IMR-90 (cell line): ENCODE measurements at regions not wholly inside any gene's neighbourhood (a gene's known extent, or its start where the extent isn't known, plus 50 kb on each side); places are given as distances from the start of the nearest gene placed in this dataset.

ENCODE experiments used
- ATAC-seq: fragments of 200-7000 bp; cut with Tn5 transposase; 2 replicates; pipeline ENCODE4 v1.9.1; 2020; ENCODE audit warnings: low read depth, mild to moderate bottlenecking, moderate library complexity
- BruUV-seq: library from RNA; stranded (reverse); fragments of 400-500 nt; replicated peaks from 2 replicates; lab custom pipeline; 2021; lab: Mats Ljungman, UMichigan
- CTCF ChIA-PET: fragments of 300-600 bp; formaldehyde crosslinking; extraction: SDS; loops from one replicate; lab custom pipeline; 2021; ENCODE audit warnings: antibody characterized with exemption; lab: Yijun Ruan, JAX
- POLR2A ChIA-PET: fragments of 300-600 bp; sonication (Branson Sonifier 250); formaldehyde crosslinking; loops from one replicate; lab custom pipeline; 2022; ENCODE audit warnings: antibody characterized with exemption; ENCODE audit not compliant: unreplicated experiment; lab: Charles Lee
- DNase-seq: peaks from one replicate; pipeline ENCODE4 v3.0.0; 2013
- H2AFZ ChIP-seq: replicated peaks from 2 replicates; pipeline ENCODE3; 2013; ENCODE audit warnings: low read length, mild to moderate bottlenecking; ENCODE audit not compliant: poor library complexity
- H2AK5ac ChIP-seq: 2 replicates; pipeline ENCODE4 v1.6.1; 2013; ENCODE audit warnings: low read depth, low read length, inconsistent platforms
- H2AK9ac ChIP-seq: replicated peaks from 2 replicates; pipeline ENCODE3; 2013; ENCODE audit warnings: mild to moderate bottlenecking, low read depth, low read length, moderate library complexity; ENCODE audit not compliant: poor library complexity
- H2BK120ac ChIP-seq: 2 replicates; pipeline ENCODE4 v1.6.1; 2013; ENCODE audit warnings: low read depth, low read length, inconsistent platforms
- H2BK15ac ChIP-seq: 3 replicates; pipeline ENCODE4 v1.6.1; 2013; ENCODE audit warnings: low read depth, low read length, inconsistent platforms
- H2BK20ac ChIP-seq: 2 replicates; pipeline ENCODE4 v1.6.1; 2013; ENCODE audit warnings: low read depth, mild to moderate bottlenecking, inconsistent platforms, low read length, moderate library complexity
- H2BK5ac ChIP-seq: 2 replicates; pipeline ENCODE4 v1.6.1; 2013; ENCODE audit warnings: mild to moderate bottlenecking, low read depth, low read length, inconsistent platforms; ENCODE audit not compliant: poor library complexity, severe bottlenecking
- H3K14ac ChIP-seq: replicated peaks from 2 replicates; pipeline ENCODE4 v1.6.1; 2013; ENCODE audit warnings: low read depth, low read length, inconsistent platforms
- H3K18ac ChIP-seq: 2 replicates; pipeline ENCODE4 v1.6.1; 2013; ENCODE audit warnings: low read depth, low read length, control low read depth
- H3K23ac ChIP-seq: 2 replicates; pipeline ENCODE4 v1.6.1; 2013; ENCODE audit warnings: low read depth, low read length, inconsistent platforms
- H3K27ac ChIP-seq: 2 replicates; pipeline ENCODE4 v1.5.1; 2013; ENCODE audit warnings: mild to moderate bottlenecking, control low read depth, low read length; ENCODE audit not compliant: insufficient read depth
- H3K27me3 ChIP-seq: 2 replicates; pipeline ENCODE4 v1.6.1; 2013; ENCODE audit warnings: low read length; ENCODE audit not compliant: control insufficient read depth, insufficient read depth
- H3K36me3 ChIP-seq: 2 replicates; pipeline ENCODE4 v1.6.1; 2013; ENCODE audit warnings: low read length, mixed read lengths; ENCODE audit not compliant: control insufficient read depth, insufficient read depth
- H3K4ac ChIP-seq: 2 replicates; pipeline ENCODE4 v1.6.1; 2013; ENCODE audit warnings: low read depth, low read length, inconsistent platforms
- H3K4me1 ChIP-seq: 2 replicates; pipeline ENCODE4 v1.6.1; 2013; ENCODE audit warnings: low read length, mixed read lengths; ENCODE audit not compliant: control insufficient read depth, insufficient read depth
- H3K4me2 ChIP-seq: 2 replicates; pipeline ENCODE4 v1.6.1; 2013; ENCODE audit warnings: low read depth, mild to moderate bottlenecking, control low read depth, low read length, moderate library complexity
- H3K4me3 ChIP-seq: 2 replicates; pipeline ENCODE4 v1.5.1; 2013; ENCODE audit warnings: low read depth, mild to moderate bottlenecking, control low read depth, low read length, moderate library complexity; ENCODE audit not compliant: insufficient read depth
- H3K56ac ChIP-seq: 2 replicates; pipeline ENCODE4 v1.6.1; 2013; ENCODE audit warnings: low read length, inconsistent platforms; ENCODE audit not compliant: insufficient read depth; ENCODE audit errors: extremely low read depth
- H3K79me1 ChIP-seq, 2 experiments: 2 replicates each; pipeline ENCODE4 v1.6.1; 2013; ENCODE audit warnings: low read length in 2 of 2, inconsistent platforms in 1 of 2, low read depth in 1 of 2
- H3K9ac ChIP-seq: 2 replicates; pipeline ENCODE4 v1.6.1; 2013; ENCODE audit warnings: low read depth, low read length, control low read depth
- H3K9me1 ChIP-seq: 2 replicates; pipeline ENCODE4 v1.6.1; 2013; ENCODE audit warnings: low read length, inconsistent platforms; ENCODE audit not compliant: insufficient read depth
- H3K9me3 ChIP-seq: 2 replicates; pipeline ENCODE4 v1.6.1; 2013; ENCODE audit warnings: low read length; ENCODE audit not compliant: control insufficient read depth, insufficient read depth
- H4K20me1 ChIP-seq: 2 replicates; pipeline ENCODE4 v1.6.1; 2013; ENCODE audit warnings: low read length, inconsistent platforms; ENCODE audit not compliant: insufficient read depth
- H4K5ac ChIP-seq: 2 replicates; pipeline ENCODE4 v1.6.1; 2013; ENCODE audit warnings: mild to moderate bottlenecking, low read depth, low read length, control low read depth
- H4K8ac ChIP-seq, 2 experiments: 2 replicates each; pipeline ENCODE4 v1.6.1; 2013; ENCODE audit warnings: low read depth in 2 of 2, low read length in 2 of 2, control low read depth in 1 of 2, inconsistent platforms in 1 of 2
- H4K91ac ChIP-seq: 2 replicates; pipeline ENCODE4 v1.6.1; 2013; ENCODE audit warnings: low read depth, low read length, inconsistent platforms; ENCODE audit not compliant: insufficient read depth
- BHLHE40 ChIP-seq: fragments of 150-350 bp; IDR thresholded peaks from 2 replicates; pipeline ENCODE4 v1.6.1; 2016; ENCODE audit warnings: mild to moderate bottlenecking, low read depth, low read length
- CEBPB ChIP-seq: IDR thresholded peaks from 2 replicates; pipeline ENCODE4 v1.6.1; 2012; ENCODE audit warnings: low read depth, low read length, improper control_type of control experiment
- CHD1 ChIP-seq: IDR thresholded peaks from 2 replicates; pipeline ENCODE4 v1.6.1; 2012; ENCODE audit warnings: low read depth, low read length, improper control_type of control experiment
- ELK1 ChIP-seq: fragments of 150-350 bp; IDR thresholded peaks from 2 replicates; pipeline ENCODE4 v1.6.1; 2016; ENCODE audit warnings: low read depth, mild to moderate bottlenecking, low read length, moderate library complexity, borderline replicate concordance
- FOS ChIP-seq: fragments of 150-350 bp; IDR thresholded peaks from 2 replicates; pipeline ENCODE4 v1.6.1; 2016; ENCODE audit warnings: low read depth, low read length
- MAFK ChIP-seq: IDR thresholded peaks from 2 replicates; pipeline ENCODE4 v1.6.1; 2012; ENCODE audit warnings: low read depth, low read length, improper control_type of control experiment
- MAZ ChIP-seq: IDR thresholded peaks from 2 replicates; pipeline ENCODE4 v1.6.1; 2012; ENCODE audit warnings: low read depth, mild to moderate bottlenecking, low read length, improper control_type of control experiment, moderate library complexity, borderline replicate concordance
- MXI1 ChIP-seq: IDR thresholded peaks from 2 replicates; pipeline ENCODE4 v1.6.1; 2012; ENCODE audit warnings: low read depth, mild to moderate bottlenecking, low read length, moderate library complexity, borderline replicate concordance
- NFE2L2 ChIP-seq: fragments of 150-350 bp; IDR thresholded peaks from 2 replicates; pipeline ENCODE4 v1.6.1; 2016; ENCODE audit warnings: low read depth, mild to moderate bottlenecking, low read length
- POLR2A ChIP-seq: IDR thresholded peaks from 2 replicates; pipeline ENCODE4 v1.6.1; 2012; ENCODE audit warnings: mild to moderate bottlenecking, low read depth, low read length
- RCOR1 ChIP-seq: IDR thresholded peaks from 2 replicates; pipeline ENCODE4 v1.6.1; 2012; ENCODE audit warnings: mild to moderate bottlenecking, low read length, improper control_type of control experiment; ENCODE audit not compliant: insufficient replicate concordance
- RFX5 ChIP-seq: IDR thresholded peaks from 2 replicates; pipeline ENCODE4 v1.8.0; 2012; ENCODE audit warnings: low read depth, mild to moderate bottlenecking, low read length, moderate library complexity
- WGBS, 2 experiments: methylation state at CpG; one replicate each; pipeline versions ENCODE4 v1.1.5 to v1.1.7; 2013; ENCODE audit warnings: missing lambda C conversion rate in 2 of 2; ENCODE audit not compliant: insufficient read length in 1 of 2; ENCODE audit errors: extremely low coverage in 2 of 2; 5-methylcytosine and 5-hydroxymethylcytosine counted together
- dilution Hi-C: fragments of 300-500 bp; cut with HindIII; formaldehyde crosslinking; loops from one replicate; pipeline ENCODE4 v1.14.3; 2018; ENCODE audit warnings: low sequenced_read_pairs; ENCODE audit not compliant: unreplicated experiment
- in situ Hi-C: fragments of 300-500 bp; cut with MboI; formaldehyde crosslinking; loops from 3 replicates; pipeline ENCODE4 v1.14.3; 2019; ENCODE audit warnings: low sequenced_read_pairs, inconsistent platforms, mixed read lengths
- intact Hi-C: fragments of 100-400 bp; cut with micrococcal nuclease; formaldehyde crosslinking; loops from 2 replicates; pipeline ENCODE4 v1.10.0; 2022

DNA sequence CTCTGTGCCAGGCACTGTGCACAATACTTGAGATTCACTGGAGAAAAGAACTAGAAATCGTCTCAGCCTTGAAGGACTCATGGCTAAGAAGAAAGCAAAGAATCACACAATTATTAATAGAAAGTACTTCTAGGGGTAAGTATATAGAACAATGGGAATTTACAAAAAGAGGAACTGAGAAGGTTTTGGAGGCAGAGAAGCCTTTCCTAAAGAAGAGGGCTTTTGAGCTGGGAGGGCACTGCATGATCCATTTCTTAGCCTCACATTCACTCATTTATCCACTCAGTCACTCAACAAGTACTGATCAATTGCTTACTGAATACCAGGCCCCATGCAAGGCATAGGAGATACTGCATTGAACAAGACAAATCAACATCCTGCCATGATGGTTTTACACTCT lies 113.5 kb downstream of the TMEM114 start:
- Histone ChIP-seq H4K8ac (no peak overlapping the region), H3K9me3 (peaks cover 9% of the 10 kb centered on the region), H2AFZ (no peak overlapping the region), H3K4me3 (no peak overlapping the region), H3K4ac (no peak overlapping the region), H2AK5ac (no peak overlapping the region), H4K91ac (no peak overlapping the region), H3K9ac (no peak overlapping the region), H2BK20ac (no peak overlapping the region), H3K4me2 (no peak overlapping the region), H4K5ac (no peak overlapping the region), H4K20me1 (no peaks in the 10 kb centered on the region), H3K27ac (no peak overlapping the region), H2BK15ac (no peak overlapping the region), H3K36me3 (no peaks in the 10 kb centered on the region), H3K56ac (no peak overlapping the region), H3K9me1 (no peaks in the 10 kb centered on the region), H2BK5ac (no peak overlapping the region), H2AK9ac (no peak overlapping the region), H3K14ac (no peak overlapping the region), H3K4me1 (no peaks in the 10 kb centered on the region), H2BK120ac (no peak overlapping the region), H3K23ac (no peak overlapping the region), H3K27me3 (no peaks in the 10 kb centered on the region), H3K18ac (no peak overlapping the region), H3K79me1 (no peaks in the 10 kb centered on the region)
- WGBS, 2 experiments, result no CpG with 5 or more reads among the region's 1 CpG
- dilution Hi-C loops, result no loop called here
- intact Hi-C loops, result no loop called here
- DNase-seq (no peak), ATAC-seq (no peak)
- BruUV-seq, result no TSS peak
- ChIA-PET CTCF (no interaction called here), POLR2A (no interaction called here)
- TF ChIP-seq MAFK, result no peak
- no peak for TF ChIP-seq RCOR1
- no peak for TF ChIP-seq MXI1
- TF ChIP-seq RFX5, result no peak
- no peak for TF ChIP-seq CEBPB
- no peak for TF ChIP-seq NFE2L2
- TF ChIP-seq MAZ, result no peak
- TF ChIP-seq ELK1, result no peak
- no peak for TF ChIP-seq FOS
- no peak for TF ChIP-seq POLR2A
- TF ChIP-seq BHLHE40, result no peak
- no peak for TF ChIP-seq CHD1
- in situ Hi-C loops, result no loop called here
